Trophoblast cell (in vitro differentiated cells and primary cell): ENCODE measurements at regions not wholly inside any gene's neighbourhood (a gene's known extent, or its start where the extent isn't known, plus 50 kb on each side); places are given as distances from the start of the nearest gene placed in this dataset.

Source experiments
- DNase-seq, 2 donors: peaks; one replicate each; pipeline ENCODE4 v3.0.0-alpha.2; 2016
- H2AFZ ChIP-seq: 2 replicates; pipeline ENCODE4 v1.6.1; 2013; ENCODE audit warnings: low read length, moderate library complexity, mild to moderate bottlenecking; ENCODE audit not compliant: insufficient read depth, poor library complexity
- H2AK5ac ChIP-seq: 2 replicates; pipeline ENCODE4 v1.6.1; 2013; ENCODE audit warnings: mild to moderate bottlenecking, low read length
- H2BK120ac ChIP-seq: 2 replicates; pipeline ENCODE4 v1.6.1; 2013; ENCODE audit warnings: low read length, mild to moderate bottlenecking, moderate library complexity; ENCODE audit not compliant: insufficient read depth, poor library complexity
- H2BK12ac ChIP-seq: 2 replicates; pipeline ENCODE4 v1.6.1; 2013; ENCODE audit warnings: mild to moderate bottlenecking, low read length, moderate library complexity
- H2BK5ac ChIP-seq: 2 replicates; pipeline ENCODE4 v1.6.1; 2013; ENCODE audit warnings: low read length, low read depth, moderate library complexity, mild to moderate bottlenecking; ENCODE audit not compliant: poor library complexity
- H3K14ac ChIP-seq: 2 replicates; pipeline ENCODE4 v1.6.1; 2013; ENCODE audit warnings: mild to moderate bottlenecking, low read length
- H3K18ac ChIP-seq: 2 replicates; pipeline ENCODE4 v1.6.1; 2013; ENCODE audit warnings: mild to moderate bottlenecking, low read length
- H3K23ac ChIP-seq: 2 replicates; pipeline ENCODE4 v1.6.1; 2013; ENCODE audit warnings: low read length
- H3K27ac ChIP-seq: 2 replicates; pipeline ENCODE4 v1.5.1; 2013; ENCODE audit warnings: low read depth, mild to moderate bottlenecking, inconsistent platforms, low read length, moderate library complexity
- H3K27me3 ChIP-seq: 2 replicates; pipeline ENCODE4 v1.6.1; 2013; ENCODE audit warnings: inconsistent platforms, mild to moderate bottlenecking, low read length, moderate library complexity; ENCODE audit not compliant: insufficient read depth
- H3K36me3 ChIP-seq, 2 experiments: 1 replicate in 1 of 2; 2 replicates in 1 of 2; pipeline ENCODE4 v1.6.1; 2013; ENCODE audit warnings: low read length in 2 of 2, mild to moderate bottlenecking in 2 of 2, moderate library complexity in 1 of 2; ENCODE audit not compliant: insufficient read depth in 2 of 2, control insufficient read depth in 1 of 2
- H3K4ac ChIP-seq: 2 replicates; pipeline ENCODE4 v1.6.1; 2013; ENCODE audit warnings: low read depth, mild to moderate bottlenecking, low read length, moderate library complexity
- H3K4me1 ChIP-seq, 2 experiments: 1 replicate in 1 of 2; 2 replicates in 1 of 2; pipeline ENCODE4 v1.6.1; 2013; ENCODE audit warnings: low read length in 2 of 2, mild to moderate bottlenecking in 2 of 2, moderate library complexity in 1 of 2; ENCODE audit not compliant: insufficient read depth in 2 of 2, control insufficient read depth in 1 of 2
- H3K4me2 ChIP-seq: 2 replicates; pipeline ENCODE4 v1.6.1; 2013; ENCODE audit warnings: inconsistent platforms, mild to moderate bottlenecking, low read length, moderate library complexity
- H3K4me3 ChIP-seq: 2 replicates; pipeline ENCODE4 v1.5.1; 2013; ENCODE audit warnings: mild to moderate bottlenecking, low read depth, low read length, inconsistent platforms
- H3K79me1 ChIP-seq: one replicate; pipeline ENCODE4 v1.6.1; 2013; ENCODE audit warnings: low read length
- H3K79me2 ChIP-seq: 2 replicates; pipeline ENCODE4 v1.6.1; 2013; ENCODE audit warnings: low read length, mild to moderate bottlenecking; ENCODE audit not compliant: control insufficient read depth, insufficient read depth, poor library complexity
- H3K9ac ChIP-seq: 2 replicates; pipeline ENCODE4 v1.6.1; 2013; ENCODE audit warnings: mild to moderate bottlenecking, low read length
- H3K9me3 ChIP-seq: 2 replicates; pipeline ENCODE4 v1.6.1; 2013; ENCODE audit warnings: low read depth, mild to moderate bottlenecking, control low read depth, inconsistent platforms, low read length; ENCODE audit not compliant: insufficient read depth
- H4K12ac ChIP-seq: 2 replicates; pipeline ENCODE4 v1.6.1; 2013; ENCODE audit warnings: low read depth, mild to moderate bottlenecking, low read length, moderate library complexity
- H4K8ac ChIP-seq: 2 replicates; pipeline ENCODE4 v1.6.1; 2013; ENCODE audit warnings: low read depth, mild to moderate bottlenecking, low read length, moderate library complexity
- H4K91ac ChIP-seq: one replicate; pipeline ENCODE4 v1.6.1; 2013; ENCODE audit warnings: low read depth, mild to moderate bottlenecking, low read length, moderate library complexity
- WGBS: extraction: QIAGEN DNeasy Blood & Tissue Kit; methylation state at CpG from one replicate; pipeline ENCODE4 v1.1.7; 2013; ENCODE audit warnings: missing lambda C conversion rate; ENCODE audit not compliant: insufficient read length, insufficient coverage; ENCODE audit errors: extremely low coverage; 5-methylcytosine and 5-hydroxymethylcytosine counted together

DNA sequence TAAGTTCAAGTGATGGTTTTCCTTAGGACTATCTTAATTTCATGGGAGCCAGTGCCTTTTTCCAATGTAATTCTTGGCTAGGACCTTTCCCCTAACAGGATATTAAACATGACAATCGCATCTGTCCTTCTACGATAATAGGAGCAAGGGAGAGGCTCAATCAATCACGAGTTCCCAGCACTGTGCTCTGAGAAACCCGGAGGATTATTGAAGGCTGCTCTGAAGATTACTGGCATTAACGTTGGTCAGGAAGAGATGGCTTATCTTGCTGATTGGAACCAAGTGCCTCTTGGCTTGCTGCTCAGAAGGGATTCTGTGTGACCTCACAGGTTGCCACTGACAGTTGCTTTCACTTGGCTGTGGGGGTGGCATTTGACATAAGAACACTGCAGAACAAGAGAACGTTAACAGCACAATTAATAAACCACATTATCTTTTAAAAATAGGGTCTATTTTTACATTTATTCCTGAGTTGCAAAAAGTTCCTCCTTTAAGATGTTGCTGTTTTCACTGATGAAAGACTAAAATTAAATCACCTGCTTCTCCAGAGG is 252.1 kb upstream of the TAC1 start:
- H3K4me2 ChIP-seq = no peak overlapping the region

DNA sequence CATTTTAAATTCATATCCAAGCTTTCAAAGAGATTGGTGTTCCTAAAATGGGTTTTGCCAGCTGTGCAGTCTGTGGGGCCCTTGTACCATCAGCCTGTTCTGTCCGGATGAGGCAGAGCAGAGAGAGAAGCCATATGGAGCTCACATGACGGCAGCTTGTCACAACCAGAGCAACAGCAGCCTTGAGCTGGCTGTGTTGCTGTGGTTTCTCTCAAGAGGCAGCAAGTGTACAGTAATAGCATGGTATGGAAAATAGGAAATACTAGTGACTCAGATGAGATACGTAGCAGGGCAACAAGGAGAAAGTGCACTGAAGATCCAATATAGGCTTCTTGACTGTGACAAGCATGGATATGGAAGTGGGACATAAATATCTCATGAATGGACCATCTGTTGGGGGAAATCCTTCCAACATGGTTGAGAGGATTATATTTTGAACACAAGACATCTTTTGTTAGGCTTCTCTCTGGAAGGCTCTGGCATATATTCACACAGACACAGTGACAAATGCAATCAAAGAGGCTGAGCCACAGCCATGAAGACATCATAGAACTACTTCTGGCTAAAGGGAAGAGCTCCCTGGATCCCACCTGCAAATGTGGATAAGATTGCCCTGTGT is 251.0 kb upstream of the TAC1 start:
- Histone ChIP-seq H2BK12ac (no peak overlapping the region), H2AK5ac (no peak overlapping the region), H3K27me3 (no peaks in the 10 kb centered on the region), H2BK120ac (no peak overlapping the region), H2BK5ac (no peak overlapping the region), H3K4me2 (no peak overlapping the region), H4K8ac (no peak overlapping the region), H3K79me2 (no peaks in the 10 kb centered on the region), H3K4me1 (no peaks in the 10 kb centered on the region), H4K12ac (no peak overlapping the region), H3K4me3 (no peak overlapping the region), H3K36me3 (no peaks in the 10 kb centered on the region), H2AFZ (no peak overlapping the region), H3K4ac (no peak overlapping the region), H3K18ac (no peak overlapping the region), H3K14ac (no peak overlapping the region), H3K79me1 (no peaks in the 10 kb centered on the region), H3K23ac (no peak overlapping the region), H3K9me3 (no peaks in the 10 kb centered on the region), H3K27ac (no peak overlapping the region), H3K9ac (no peak overlapping the region), H4K91ac (no peak overlapping the region)
- WGBS = no CpG with 5 or more reads among the region's 3 CpGs
- no peak for DNase-seq

More for the DNA sequence above, 252.1 kb upstream of the TAC1 start:
- Histone ChIP-seq H2BK120ac (no peak overlapping the region), H3K79me1 (no peaks in the 10 kb centered on the region), H3K4ac (no peak overlapping the region), H4K91ac (no peak overlapping the region), H4K8ac (no peak overlapping the region), H3K79me2 (no peaks in the 10 kb centered on the region), H2AFZ (no peak overlapping the region), H3K27me3 (no peaks in the 10 kb centered on the region), H3K23ac (no peak overlapping the region), H3K14ac (no peak overlapping the region), H2BK5ac (no peak overlapping the region), H3K18ac (no peak overlapping the region), H3K36me3 (no peaks in the 10 kb centered on the region), H2AK5ac (no peak overlapping the region), H3K9me3 (no peaks in the 10 kb centered on the region), H3K9ac (no peak overlapping the region), H3K4me3 (no peak overlapping the region), H3K4me1 (no peaks in the 10 kb centered on the region), H4K12ac (no peak overlapping the region), H3K27ac (no peak overlapping the region), H2BK12ac (no peak overlapping the region)
- DNase-seq = no peak
- no CpG with 5 or more reads among the region's 6 CpGs for WGBS

DNA sequence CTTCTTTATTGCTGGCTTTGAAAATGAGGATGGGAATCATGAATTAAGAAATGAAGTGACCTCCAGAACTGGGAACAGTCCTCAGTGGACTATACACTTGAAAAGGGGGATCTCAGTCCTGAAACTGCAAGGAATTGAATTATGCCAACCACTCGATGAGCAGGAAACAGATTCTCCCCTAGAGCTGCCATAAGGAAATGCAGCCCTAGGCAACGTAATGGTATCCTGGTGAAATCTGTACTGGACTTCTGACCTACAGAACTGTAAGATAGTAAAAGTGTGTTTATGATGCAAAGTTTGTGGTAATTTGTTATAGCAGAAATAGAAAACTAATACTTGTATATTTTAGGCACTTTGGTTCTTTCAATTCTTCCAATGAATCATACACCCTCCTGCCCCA is 236.4 kb upstream of the TAC1 start:
- no peak overlapping the region for H3K27ac ChIP-seq
- no peaks in the 10 kb centered on the region for H3K79me1 ChIP-seq
- H3K4me1 ChIP-seq = peaks cover 2% of the 10 kb centered on the region in 2 experiments
- H3K23ac ChIP-seq = no peak overlapping the region
- no peak overlapping the region for H3K4ac ChIP-seq
- H4K12ac ChIP-seq = no peak overlapping the region
- H4K8ac ChIP-seq = no peak overlapping the region
- no peak overlapping the region for H3K4me2 ChIP-seq
- no peak for DNase-seq
- no peak overlapping the region for H2BK120ac ChIP-seq
- H3K4me3 ChIP-seq = no peak overlapping the region
- no peak overlapping the region for H4K91ac ChIP-seq
- no peak overlapping the region for H2BK5ac ChIP-seq
- H3K9ac ChIP-seq = no peak overlapping the region
- H3K9me3 ChIP-seq = no peaks in the 10 kb centered on the region
- H3K36me3 ChIP-seq = no peaks in the 10 kb centered on the region
- H3K27me3 ChIP-seq = no peaks in the 10 kb centered on the region
- no peak overlapping the region for H3K18ac ChIP-seq
- H2AFZ ChIP-seq = no peak overlapping the region
- H2BK12ac ChIP-seq = no peak overlapping the region
- no peak overlapping the region for H2AK5ac ChIP-seq
- H3K79me2 ChIP-seq = no peaks in the 10 kb centered on the region
- no CpG with 5 or more reads among the region's 2 CpGs for WGBS
- no peak overlapping the region for H3K14ac ChIP-seq

DNA sequence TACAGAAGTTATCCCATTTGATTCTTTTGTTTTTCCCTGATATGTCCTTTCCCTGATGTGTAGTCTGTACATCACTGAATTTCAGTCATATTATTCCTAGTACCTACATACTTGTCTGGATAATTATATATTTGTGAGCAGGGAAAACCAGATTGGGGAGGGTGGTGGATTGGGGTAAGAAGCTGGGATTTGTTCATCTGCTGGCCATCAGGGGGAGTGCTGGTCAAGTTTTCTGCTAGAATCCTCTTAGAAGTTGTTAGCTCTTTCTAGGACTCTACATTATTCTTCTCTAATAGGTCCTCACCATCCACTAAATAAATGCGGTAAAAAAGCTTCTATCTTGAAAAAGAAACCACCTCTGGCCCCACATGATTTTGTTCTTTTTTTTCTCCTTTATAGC is 232.7 kb upstream of the TAC1 start:
- Histone ChIP-seq H2AFZ (no peak overlapping the region), H3K4me1 (no peaks in the 10 kb centered on the region), H3K79me1 (no peaks in the 10 kb centered on the region), H3K23ac (no peak overlapping the region), H4K91ac (no peak overlapping the region), H4K12ac (no peak overlapping the region), H3K9ac (no peak overlapping the region), H3K4me2 (no peak overlapping the region), H2BK12ac (no peak overlapping the region), H3K18ac (no peak overlapping the region), H3K9me3 (no peaks in the 10 kb centered on the region), H3K4ac (no peak overlapping the region), H3K27ac (no peak overlapping the region), H3K36me3 (no peaks in the 10 kb centered on the region), H3K79me2 (no peaks in the 10 kb centered on the region), H2AK5ac (no peak overlapping the region), H3K4me3 (no peak overlapping the region), H3K14ac (no peak overlapping the region), H4K8ac (no peak overlapping the region), H2BK5ac (no peak overlapping the region), H3K27me3 (no peaks in the 10 kb centered on the region), H2BK120ac (no peak overlapping the region)
- no CpG with 5 or more reads among the region's 1 CpG for WGBS
- peak; percentile 6 to 54 for DNase-seq
